HG03103 (cell line): ENCODE measurements at regions not wholly inside any gene's neighbourhood (a gene's known extent, or its start where the extent isn't known, plus 50 kb on each side); places are given as distances from the start of the nearest gene placed in this dataset.
"Not testable (repeated sequence)": the region's sequence is repeated elsewhere in the genome, so short reads cannot be mapped to it uniquely, and the experiment has no call there.

Source experiments
- ATAC-seq: cut with Tn5 transposase; IDR thresholded peaks from one replicate; pipeline ENCODE4 v1.9.1; 2021; ENCODE audit warnings: low read depth; ENCODE audit not compliant: unreplicated experiment

- no peak for ATAC-seq
Observed at GRCh38 chr12:59164226-59164625, 243.9 kb upstream of the LRIG3 start.

- no peak for ATAC-seq
Observed at GRCh38 chr12:59158681-59159080, 238.4 kb upstream of the LRIG3 start.

- ATAC-seq, result no peak
Observed at GRCh38 chr12:59158066-59158465, 237.8 kb upstream of the LRIG3 start.

GRCh38 chr12:59155448-59155847, 235.1 kb upstream of the LRIG3 start:
- ATAC-seq, result no peak

- no peak for ATAC-seq
Observed at GRCh38 chr12:59151243-59151642, 230.9 kb upstream of the LRIG3 start.

- peak; percentile 100 for ATAC-seq
Observed at GRCh38 chr12:59149995-59150642, 229.8 kb upstream of the LRIG3 start.

- ATAC-seq, result no peak
Observed at GRCh38 chr12:59147791-59148190, 227.5 kb upstream of the LRIG3 start.

GRCh38 chr12:59142183-59142790, 222.0 kb upstream of the LRIG3 start:
- ATAC-seq, result no peak

GRCh38 chr12:59134750-59135149, 214.4 kb upstream of the LRIG3 start:
- no peak for ATAC-seq

- ATAC-seq, result no peak
Observed at GRCh38 chr12:59131462-59131861, 211.2 kb upstream of the LRIG3 start.

GRCh38 chr12:59122784-59123183, 202.5 kb upstream of the LRIG3 start:
- no peak for ATAC-seq

- ATAC-seq, result no peak
Observed at GRCh38 chr12:59121451-59121850, 201.1 kb upstream of the LRIG3 start.

GRCh38 chr12:59119676-59120075, 199.4 kb upstream of the LRIG3 start:
- no peak for ATAC-seq

GRCh38 chr12:59118356-59118755, 198.1 kb upstream of the LRIG3 start:
- ATAC-seq, result no peak

- no peak for ATAC-seq
Observed at GRCh38 chr12:59115995-59116394, 195.7 kb upstream of the LRIG3 start.

GRCh38 chr12:59115526-59115925, 195.2 kb upstream of the LRIG3 start:
- ATAC-seq, result no peak

- peak; percentile 88 for ATAC-seq
Observed at GRCh38 chr12:59113831-59114615, 193.7 kb upstream of the LRIG3 start.

- no peak for ATAC-seq
Observed at GRCh38 chr12:59111851-59112250, 191.5 kb upstream of the LRIG3 start.

- ATAC-seq, result not testable (repeated sequence)
Observed at GRCh38 chr12:59108516-59108915, 188.2 kb upstream of the LRIG3 start.

GRCh38 chr12:59100585-59100984, 180.3 kb upstream of the LRIG3 start:
- no peak for ATAC-seq

- ATAC-seq, result no peak
Observed at GRCh38 chr12:59097876-59098275, 177.6 kb upstream of the LRIG3 start.

GRCh38 chr12:59096246-59096645, 175.9 kb upstream of the LRIG3 start:
- no peak for ATAC-seq
